ENCODE measurements at regions not wholly inside any gene's neighbourhood (a gene's known extent, or its start where the extent isn't known, plus 50 kb on each side); places are given as distances from the start of the nearest gene placed in this dataset.
"Not testable (repeated sequence)": the region's sequence is repeated elsewhere in the genome, so short reads cannot be mapped to it uniquely, and the experiment has no call there.

DNA sequence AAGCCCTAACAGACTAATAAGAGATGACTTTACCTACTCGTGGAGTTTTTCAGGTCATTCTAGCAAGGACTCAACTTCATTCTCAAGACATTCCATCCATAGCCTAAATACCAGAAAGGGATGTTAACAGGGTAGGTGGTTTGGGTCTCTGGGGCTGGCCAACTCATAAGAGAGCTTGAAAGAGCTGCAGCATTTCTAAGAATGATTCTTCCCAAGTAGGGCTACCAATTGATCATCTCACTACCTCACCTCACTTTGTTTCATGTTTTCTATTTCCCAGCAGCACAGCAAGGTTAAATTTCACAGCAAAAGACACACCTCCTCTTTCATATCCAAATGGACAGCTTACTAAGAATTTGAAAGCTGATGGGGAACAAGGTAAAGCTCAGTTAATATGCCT lies 614.8 kb upstream of the DIPK2B start:
- DNase-seq (ENCODE audit: low read depth) = no peak

DNA sequence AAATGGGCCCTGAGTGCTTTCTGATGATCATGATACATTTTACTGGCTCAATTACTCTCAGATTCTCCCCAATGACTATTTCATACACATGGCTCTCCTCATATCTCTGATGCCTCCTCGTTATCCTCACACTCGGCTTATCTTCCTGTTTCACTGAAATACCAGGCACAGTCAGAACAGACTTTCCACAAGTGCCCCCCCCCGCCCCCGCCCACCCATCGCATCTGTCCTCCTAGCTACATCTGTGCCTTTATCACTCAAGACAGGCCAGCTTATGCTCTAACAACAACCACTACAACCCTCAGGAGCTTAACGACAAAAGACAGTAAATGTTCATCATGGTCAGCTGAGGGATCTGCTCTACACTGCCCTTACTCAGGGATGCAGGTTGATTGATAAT lies 610.6 kb upstream of the DIPK2B start:
- DNase-seq (ENCODE audit: low read depth) = no peak

DNA sequence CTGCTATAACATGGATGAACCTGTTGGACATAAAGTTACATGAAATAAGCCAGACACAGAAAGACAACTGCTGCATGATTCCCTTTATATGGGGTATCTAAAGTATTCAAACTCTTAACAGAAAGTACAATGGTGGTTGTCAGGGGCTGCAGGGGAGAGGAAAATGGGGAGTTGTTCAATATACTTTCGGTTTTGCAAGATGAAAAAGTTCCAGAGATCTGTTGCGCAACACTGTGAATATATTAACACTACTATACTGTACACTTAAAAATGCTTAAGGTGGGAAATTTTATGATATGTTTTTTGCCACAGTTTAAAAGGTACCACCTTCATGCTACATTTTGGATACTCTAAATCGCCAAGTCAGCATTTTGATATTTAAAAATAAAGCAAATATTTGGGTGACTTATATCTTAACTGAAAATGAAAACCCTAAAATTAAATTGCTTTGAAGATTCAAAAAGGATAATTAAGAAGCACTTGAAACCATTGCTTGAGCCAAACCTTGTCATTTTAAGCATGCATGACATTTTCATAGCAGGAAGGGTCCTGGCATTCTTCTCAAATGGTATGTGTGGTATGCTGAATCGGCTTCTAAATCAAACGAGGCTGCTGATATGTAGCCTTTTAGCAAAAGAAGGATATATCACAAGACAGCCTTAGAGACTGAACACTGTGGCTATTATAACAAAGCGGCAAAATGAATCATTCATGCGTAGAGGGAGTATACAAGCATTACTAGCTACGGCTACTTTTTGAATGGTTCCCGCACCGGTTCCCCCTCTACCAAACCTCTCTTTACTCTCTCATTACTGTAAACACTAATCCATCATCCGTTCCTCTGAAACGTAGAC lies 607.1 kb upstream of the DIPK2B start:
- no peak for DNase-seq (ENCODE audit: low read depth)

DNA sequence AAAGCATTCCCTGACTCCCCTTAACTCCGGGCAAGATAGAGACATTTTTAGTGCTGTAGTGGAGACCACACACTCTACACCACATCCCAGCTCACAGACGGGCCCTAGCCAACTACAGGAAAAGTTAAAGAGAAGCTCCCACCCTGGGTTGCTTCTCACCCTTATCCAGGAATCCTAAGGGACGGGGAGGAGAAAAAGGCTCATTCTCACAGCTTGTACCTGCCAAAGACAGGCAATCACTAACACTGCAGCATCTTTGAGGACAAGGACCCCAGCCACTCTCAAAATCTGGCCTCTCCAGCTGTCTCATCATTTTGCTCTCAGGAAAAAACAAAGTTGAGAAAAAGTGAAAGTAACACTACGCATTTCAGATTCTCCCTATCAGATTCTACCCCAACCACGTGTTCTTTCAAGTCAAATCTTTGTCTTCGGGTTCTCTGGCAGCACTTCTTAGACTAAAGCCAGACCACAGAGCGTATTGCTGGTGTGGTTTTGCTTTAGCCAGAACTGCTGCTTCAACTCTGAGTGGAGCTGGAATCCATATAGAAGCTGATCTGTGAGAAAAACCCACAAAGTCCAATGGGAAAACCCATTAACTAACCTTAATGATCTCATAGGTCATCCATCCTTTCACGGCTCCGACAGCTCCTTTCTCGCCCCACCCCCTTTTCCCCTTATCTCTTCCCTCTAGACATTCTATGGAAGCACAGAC lies 605.9 kb upstream of the DIPK2B start:
- DNase-seq (ENCODE audit: low read depth) = no peak

DNA sequence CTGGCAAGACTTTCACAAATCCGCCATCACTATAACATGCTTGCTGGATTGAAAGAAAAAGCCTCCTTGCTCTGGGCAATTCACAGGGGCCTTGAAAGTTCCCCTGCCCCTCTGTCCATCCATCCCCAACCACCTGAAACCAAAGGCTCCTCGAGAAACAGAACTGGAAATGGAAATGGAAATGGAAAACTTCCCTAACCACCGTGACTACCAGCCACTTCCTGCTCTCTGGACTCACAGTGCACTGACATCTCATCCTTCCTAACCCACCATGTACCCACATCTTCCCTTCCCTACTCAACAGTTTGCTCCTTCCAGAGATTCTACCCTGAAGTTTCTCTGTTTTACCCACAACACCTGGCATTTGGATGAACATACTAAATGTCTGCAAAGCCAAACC lies 603.6 kb upstream of the DIPK2B start:
- DNase-seq (ENCODE audit: low read depth) = no peak

DNA sequence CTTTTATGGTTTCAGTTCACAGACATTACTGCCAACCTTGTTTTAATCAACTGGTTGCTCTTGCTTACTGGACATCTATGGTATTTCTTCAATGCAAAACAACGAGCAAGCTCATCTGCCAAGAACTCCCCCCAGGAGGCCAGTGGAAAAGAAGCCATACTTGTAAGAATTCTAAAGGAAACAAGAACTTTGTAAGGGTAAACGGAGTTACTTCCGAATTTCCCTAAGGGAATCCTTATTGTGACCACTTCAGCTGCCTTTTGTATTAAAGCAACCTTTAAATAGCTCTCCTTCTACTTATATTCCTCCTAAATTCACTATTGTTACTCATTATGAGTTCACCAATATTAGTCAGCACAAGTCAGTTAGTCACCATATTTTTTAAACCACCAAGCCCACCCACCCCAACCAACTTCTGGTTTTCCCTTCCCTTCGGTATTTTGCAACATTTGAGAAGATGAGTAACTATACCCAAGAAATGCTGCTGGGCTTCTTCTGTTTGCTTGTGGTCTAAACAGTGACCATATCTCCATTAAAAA lies 602.8 kb upstream of the DIPK2B start:
- DNase-seq (ENCODE audit: low read depth) = no peak

DNA sequence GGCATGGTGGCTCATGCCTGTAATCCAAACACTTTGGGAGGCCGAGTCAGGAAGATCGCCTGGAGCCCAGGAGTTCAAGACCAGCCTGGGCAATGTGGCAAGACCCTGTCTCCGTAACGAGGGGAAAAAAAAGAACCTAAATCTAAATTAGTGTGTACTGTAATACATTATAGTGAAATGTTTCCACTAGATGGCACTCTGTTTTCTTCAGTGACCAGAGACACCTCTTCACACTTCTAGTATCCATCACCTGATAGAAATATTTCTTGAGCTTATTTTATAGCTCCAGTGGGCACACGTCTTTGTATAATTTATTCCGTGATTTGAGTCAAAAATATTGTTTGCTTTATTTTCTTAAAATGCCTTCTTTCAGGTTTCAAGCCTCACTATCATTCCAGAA lies 600.9 kb upstream of the DIPK2B start:
- DNase-seq (ENCODE audit: low read depth) = no peak

DNA sequence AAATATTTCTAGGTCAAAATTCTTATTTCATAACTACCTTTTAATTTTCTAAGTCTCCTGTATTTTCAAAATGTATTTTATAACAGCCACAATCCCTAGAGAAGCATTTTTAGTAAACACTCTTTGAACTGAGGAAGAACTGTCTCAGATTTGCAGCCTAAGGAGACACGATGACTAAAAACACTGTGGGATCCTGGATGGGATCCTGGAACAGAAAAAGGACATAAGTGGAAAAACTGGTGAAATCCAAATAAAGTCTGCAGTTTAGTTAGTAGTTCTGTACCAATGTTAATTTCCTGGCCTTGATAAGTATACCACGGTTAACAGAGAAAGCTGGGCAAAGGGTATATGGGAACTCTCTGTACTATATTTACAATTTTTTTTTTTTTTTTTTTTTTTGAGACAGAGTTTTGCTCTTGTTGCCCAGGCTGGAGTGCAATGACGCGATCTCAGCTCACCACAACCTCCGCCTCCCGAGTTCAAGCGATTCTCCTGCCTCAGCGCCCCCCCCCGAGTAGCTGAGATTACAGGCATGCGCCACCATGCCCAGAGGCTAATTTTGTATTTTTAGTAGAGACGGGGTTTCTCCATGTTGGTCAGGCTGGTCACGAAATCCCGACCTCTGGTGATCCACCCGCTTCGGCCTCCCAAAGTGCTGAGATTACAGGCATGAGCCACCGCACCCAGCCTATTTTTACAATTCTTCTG lies 600.2 kb upstream of the DIPK2B start:
- not testable (repeated sequence) for DNase-seq (ENCODE audit: low read depth)

DNA sequence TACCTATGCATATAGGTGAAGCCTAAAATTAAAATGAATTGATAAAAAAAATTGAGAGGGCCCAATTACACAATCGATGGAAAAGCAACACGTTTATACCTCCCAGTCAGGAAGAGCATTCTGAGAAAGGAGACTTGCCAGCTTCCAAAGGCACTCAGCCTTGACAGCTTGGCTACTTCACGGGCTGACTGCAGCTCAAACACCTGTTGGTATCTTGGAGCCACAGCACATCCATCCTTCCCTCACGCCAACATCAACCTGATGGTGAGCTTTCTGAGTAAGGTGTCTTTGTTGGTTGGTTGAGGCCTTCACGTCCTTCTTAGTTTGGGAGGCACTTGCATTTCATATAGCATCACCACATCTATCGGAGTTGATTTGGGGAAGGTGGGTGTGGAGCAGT lies 598.9 kb upstream of the DIPK2B start:
- no peak for DNase-seq (ENCODE audit: low read depth)

DNA sequence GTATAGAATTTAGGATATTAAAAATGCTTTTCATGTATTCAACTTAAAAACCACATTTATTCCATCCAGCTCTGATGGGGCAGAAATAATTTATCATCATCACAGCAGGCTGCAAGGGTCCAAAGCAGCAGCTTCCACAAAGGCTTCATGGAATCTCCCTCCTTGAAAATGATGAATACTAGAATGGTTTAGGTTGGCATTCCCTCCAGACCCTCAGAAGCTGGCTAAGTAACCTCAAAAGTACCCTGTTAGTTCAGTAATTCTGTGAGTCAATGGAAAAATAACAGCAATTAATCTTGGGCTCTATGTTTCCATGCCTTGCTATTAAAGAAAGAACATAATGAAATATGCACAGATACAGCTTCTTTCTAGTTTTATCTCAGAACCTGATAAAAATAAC lies 594.9 kb upstream of the DIPK2B start:
- DNase-seq (ENCODE audit: low read depth) = no peak

DNA sequence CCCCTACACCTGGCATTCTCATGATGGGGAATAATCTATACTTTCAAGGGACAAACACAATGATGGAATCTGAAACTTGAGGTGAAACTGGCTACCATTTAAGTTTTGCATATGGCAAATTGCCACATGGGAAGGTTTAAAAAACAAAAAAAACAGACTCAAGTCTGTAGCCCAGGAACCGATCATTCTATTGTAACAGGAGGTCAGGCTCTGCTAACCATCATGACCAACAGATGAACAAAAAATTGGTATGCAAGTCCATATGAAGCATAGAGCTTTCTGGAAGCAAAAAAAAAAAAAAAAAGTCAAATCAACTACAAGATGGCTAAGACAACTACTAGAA lies 594.3 kb upstream of the DIPK2B start:
- DNase-seq (ENCODE audit: low read depth) = no peak

DNA sequence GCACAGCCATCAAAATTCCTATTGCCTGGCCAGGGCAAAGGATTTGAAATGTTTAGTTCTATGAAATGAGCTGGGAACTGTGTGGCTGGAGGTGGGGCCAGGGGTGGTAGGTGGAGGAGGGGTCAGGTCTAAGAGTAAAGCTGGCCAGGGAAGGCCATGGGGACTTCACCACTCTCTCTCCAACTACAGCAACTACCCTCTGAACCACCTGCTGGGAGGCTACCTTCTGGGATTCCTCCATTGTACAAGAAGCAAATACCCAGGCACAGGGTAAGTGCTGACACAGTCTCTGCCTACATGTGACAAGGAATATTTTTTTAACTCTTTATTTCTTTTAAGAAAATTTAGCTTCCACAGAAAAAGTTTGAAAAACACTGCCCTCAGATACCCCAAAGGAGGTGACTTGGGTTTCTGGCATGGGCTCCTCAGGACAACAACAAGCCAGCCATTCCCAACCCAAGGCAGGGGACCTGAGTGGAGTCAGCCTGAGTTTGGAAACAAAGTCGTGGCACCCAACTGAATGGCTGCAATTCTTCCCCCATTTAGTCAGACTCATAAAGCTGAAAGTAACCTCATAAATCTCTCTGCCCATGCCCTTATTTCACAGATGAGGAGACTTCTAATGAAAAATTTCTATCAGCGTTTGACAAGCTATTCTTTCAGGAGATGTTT lies 593.8 kb upstream of the DIPK2B start:
- DNase-seq (ENCODE audit: low read depth) = no peak

DNA sequence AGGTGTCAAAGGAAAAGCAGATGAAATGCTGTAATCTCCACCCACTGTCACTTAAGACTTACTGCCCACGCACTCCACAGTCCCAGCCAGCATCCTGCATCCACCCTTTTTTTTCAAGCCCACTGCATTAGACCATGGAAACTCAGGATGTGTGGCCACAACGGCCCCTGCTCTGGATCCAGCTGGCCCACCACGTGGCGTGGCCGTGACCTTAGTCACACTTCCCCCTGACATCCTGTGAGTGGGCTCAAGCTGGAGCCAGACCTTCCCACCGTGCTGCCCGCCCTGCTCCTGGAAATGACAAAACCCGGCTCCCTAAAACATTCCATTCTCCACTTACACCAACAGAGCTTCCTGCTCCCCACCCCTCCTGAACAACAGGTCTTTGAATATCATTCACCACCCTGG lies 588.3 kb upstream of the DIPK2B start:
- DNase-seq (ENCODE audit: low read depth) = no peak

DNA sequence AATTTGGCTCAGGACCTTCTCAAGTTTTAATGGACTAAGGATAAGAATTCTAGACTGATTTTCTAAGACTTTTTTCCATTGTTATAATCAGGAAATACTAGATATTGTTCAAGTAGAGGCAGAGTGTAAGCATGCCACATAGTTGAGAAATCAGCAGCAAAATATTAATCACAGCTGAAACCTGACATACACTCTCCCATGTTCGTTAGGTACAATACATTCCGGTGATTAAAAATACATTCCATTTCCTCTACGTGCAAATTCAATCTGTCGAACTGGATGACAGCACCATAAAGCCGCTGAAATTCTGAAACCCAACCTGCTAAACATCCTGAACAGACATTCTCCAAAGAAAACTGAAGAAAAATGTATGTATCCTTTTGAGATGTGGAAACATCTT lies 587.6 kb upstream of the DIPK2B start:
- DNase-seq (ENCODE audit: low read depth) = no peak

DNA sequence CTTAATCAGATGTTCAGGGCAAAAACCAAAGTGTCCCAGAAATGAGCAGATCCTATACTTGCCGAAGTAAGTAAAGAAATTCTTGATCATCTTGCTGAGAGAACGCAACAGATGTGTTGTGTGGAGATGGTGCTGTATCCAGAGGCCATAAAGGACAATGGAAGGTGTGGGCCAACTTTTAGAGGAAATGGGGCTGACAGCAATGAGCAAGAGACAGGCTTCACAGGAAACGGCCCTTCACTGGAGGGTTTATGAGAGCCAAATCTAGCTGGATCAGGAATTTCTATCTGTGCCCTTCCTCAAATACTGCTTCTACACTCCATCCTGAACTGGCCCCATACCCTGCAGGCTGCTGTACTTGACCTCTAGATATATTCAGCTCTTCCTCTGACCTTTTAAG lies 583.9 kb upstream of the DIPK2B start:
- DNase-seq (ENCODE audit: low read depth) = no peak

DNA sequence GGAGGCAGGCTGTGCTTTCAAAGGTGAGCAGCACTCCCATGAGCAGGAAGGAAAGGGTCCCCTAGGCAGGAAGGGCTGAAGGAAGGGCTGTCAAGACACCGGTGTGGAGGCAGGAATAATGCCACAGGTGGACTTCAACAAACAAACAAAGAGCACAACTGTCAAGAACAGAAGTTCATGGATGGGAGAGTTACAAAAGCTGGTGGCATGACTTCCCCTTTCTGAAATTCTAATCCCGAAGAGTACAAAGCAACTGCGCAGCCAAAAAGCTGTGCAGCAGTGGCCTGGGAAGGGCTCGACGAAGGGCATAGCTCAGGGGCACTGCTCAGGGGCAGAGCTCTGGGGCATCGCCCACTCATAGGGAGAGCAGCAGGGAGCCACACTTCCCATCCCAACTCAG lies 582.3 kb upstream of the DIPK2B start:
- no peak for DNase-seq (ENCODE audit: low read depth)

DNA sequence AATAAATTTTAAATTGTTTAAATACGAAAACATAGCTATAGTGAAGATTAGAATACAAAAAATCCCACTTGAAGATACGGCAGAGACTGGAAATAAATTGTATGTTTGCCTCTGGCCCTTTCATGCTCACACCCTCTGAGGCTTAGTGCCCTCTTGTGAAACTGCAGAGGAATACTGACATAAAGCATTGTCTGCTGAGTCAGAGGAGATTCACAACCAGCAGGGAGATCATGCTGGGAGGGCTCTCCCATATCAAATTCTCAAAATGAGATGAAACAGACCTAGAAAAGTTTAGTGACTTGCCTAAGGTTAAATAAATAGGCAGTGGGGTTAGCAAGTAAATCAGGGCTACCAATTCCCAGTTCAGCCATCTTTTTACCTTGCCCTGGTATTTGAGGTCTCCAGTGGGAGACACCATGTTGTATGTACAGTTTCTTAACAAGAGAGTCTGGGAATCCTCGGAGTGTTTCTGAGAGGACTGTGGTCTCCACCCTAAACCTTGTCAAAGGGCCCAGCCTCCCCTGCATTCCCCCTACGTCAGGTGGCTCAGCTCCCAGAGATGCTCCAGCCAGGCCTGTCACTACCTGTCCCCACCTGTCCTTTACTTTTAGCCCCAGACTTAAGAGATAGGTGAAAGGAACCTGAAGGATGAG lies 581.4 kb upstream of the DIPK2B start:
- no peak for DNase-seq (ENCODE audit: low read depth)

DNA sequence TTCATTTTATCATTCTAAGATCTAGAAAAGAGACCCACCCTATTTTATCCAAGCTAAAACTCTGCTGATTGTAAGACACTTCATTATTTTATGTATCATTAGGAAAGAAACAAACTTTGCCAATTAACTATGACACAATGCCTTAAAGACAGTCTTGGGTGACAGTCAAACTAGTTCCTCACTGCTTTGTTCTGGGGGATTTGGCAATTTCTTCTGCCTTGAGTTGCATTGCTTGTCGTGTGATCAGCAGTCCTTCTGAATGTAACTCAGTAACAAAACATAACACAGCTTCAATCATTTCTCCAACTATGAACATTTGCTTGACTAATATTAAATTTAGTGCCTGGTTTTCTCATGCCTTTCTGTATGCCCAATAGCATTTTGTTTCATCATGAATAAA lies 577.9 kb upstream of the DIPK2B start:
- DNase-seq (ENCODE audit: low read depth) = no peak

DNA sequence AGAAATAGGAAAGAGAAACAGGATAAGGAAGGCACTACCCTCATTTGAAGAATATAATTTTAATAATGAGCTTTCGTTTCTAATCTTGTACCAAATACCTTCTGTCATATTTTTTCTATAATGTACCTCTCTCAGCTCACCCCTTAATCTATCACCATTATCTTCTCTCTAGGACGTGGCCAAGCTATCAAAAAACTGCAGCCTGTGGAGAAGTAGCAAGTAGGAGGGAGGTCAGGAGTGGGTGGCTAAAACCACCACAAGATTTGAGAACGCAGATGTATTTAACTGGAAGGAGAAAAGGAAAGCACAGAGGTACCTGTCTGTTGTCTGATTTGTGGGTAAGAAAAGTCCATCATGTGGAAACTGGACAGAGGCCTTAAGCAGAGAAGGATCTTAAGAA lies 576.7 kb upstream of the DIPK2B start:
- DNase-seq (ENCODE audit: low read depth) = no peak

DNA sequence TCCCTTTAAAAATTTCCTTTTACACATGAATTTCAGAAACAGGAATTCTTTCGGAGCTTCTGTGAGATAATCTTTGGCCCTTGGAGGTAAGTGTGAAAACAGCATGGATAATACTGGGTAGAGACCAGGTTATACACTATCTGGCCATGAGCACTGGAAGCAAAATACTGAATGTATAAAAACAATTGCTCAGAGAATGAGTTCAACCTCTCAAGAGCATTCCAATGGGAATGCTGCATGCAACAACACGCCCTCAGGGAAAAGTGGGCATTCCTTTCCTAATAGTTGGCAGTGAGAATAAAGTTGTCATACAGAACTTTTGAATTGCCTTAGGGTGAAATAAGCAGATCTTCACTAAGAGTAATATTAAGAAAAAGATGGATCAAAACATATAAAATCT lies 574.8 kb upstream of the DIPK2B start:
- no peak for DNase-seq (ENCODE audit: low read depth)

DNA sequence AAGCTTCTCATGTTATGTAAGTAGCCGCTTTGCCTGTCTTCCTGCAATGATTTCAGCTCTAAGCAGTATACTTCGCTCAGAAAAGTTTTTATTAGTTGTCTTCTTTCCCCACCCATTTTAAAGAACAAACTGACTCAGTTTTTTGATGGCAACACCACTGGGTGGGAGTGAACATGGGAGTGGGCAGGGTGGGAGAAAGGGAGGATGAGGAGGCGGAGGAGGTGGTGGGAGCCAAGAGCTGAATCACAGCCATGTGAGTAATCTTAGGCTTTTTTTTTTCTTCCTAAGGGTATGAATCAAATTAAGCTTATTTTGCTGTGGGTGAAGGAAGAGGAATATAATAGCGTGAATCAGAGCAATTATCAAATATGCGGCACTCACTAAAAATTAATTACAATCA lies 574.3 kb upstream of the DIPK2B start:
- no peak for DNase-seq (ENCODE audit: low read depth)

DNA sequence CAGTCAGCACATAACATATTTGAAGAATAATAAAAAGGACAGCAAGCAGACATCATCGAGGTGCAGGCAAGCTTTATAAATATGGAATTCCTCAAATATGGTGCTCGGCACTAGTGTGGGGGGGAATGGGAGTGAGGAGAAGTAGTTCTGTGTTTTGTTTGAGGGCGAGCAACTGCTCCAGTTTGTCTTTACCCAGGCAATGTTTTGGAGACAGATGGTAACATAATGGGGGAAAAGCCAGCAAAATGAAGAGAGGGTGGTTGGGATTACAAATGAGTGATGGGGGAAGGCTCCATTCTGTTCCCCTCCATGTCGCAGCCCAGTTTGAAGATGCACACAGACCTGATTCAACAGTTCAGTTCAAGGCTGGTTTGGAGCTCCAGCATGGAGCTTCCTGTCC lies 572.9 kb upstream of the DIPK2B start:
- DNase-seq (ENCODE audit: low read depth) = no peak
